Psoas muscle (tissue), 7 donors: ENCODE measurements at regions not wholly inside any gene's neighbourhood (a gene's known extent, or its start where the extent isn't known, plus 50 kb on each side); places are given as distances from the start of the nearest gene placed in this dataset.

Source experiments
- ATAC-seq, 4 donors: fragments of 200-7000 bp; cut with Tn5 transposase; one replicate each; pipeline ENCODE4 v1.9.1; 2020; ENCODE audit warnings: moderate library complexity in 3 of 4, mild to moderate bottlenecking in 2 of 4
- DNase-seq, 2 donors: peaks; one replicate each; pipeline ENCODE4 v3.0.0-alpha.2; 2020
- H3K27ac ChIP-seq: fragments of 200-600 bp; one replicate; pipeline ENCODE4 v1.8.0; 2022
- H3K27me3 ChIP-seq, 3 donors: fragments of 200-600 bp in 1 of 3; one replicate each; pipeline versions ENCODE4 v1.6.1 to v1.8.0; 2013 to 2022; ENCODE audit warnings: low read length in 2 of 3, mild to moderate bottlenecking in 2 of 3, moderate library complexity in 1 of 3; ENCODE audit not compliant: insufficient read depth in 3 of 3
- H3K36me3 ChIP-seq, 2 donors: fragments of 200-600 bp in 1 of 2; one replicate each; pipeline versions ENCODE4 v1.6.1 to v1.8.0; 2013 to 2022; ENCODE audit warnings: low read depth in 1 of 2, mild to moderate bottlenecking in 1 of 2, moderate library complexity in 1 of 2; ENCODE audit not compliant: insufficient read depth in 1 of 2
- H3K4me1 ChIP-seq: fragments of 200-600 bp; one replicate; pipeline ENCODE4 v1.8.0; 2022
- H3K4me3 ChIP-seq: fragments of 200-600 bp; one replicate; pipeline ENCODE4 v1.8.0; 2022; ENCODE audit warnings: mild to moderate bottlenecking
- H3K9me3 ChIP-seq: fragments of 200-600 bp; one replicate; pipeline ENCODE4 v1.8.0; 2022
- WGBS, 3 donors: extraction: QIAGEN DNeasy Blood & Tissue Kit; methylation state at CpG; one replicate each; pipeline versions ENCODE4 v1.1.6 to v1.1.7; 2013; 5-methylcytosine and 5-hydroxymethylcytosine counted together
- intact Hi-C, 2 donors: fragments of 100-400 bp; cut with DNase I; formaldehyde crosslinking; loops; one replicate each; pipeline versions ENCODE4 v1.11.0 to v1.14.2; 2022
- TF ChIP-seq, protein P1 (sequence below): fragments of 200-600 bp; IDR thresholded peaks from one replicate; pipeline ENCODE4 v1.8.0; 2022; ENCODE audit warnings: antibody characterized with exemption
- donor health status: healthy with polysubstance abuse.
- donor health status: DM: no; HTN: no; CAD: no; lungs with moderate emphysema.
- donor health status: Bipolar disorder and iron deficiency.
- donor health status: healthy.
- donor health status: DM: yes; HTN: yes; CAD: no.
- donor health status: DM: no; HTN: no; CAD: no.
- donor health status: DM: yes; HTN: yes; CAD: no.

DNA sequence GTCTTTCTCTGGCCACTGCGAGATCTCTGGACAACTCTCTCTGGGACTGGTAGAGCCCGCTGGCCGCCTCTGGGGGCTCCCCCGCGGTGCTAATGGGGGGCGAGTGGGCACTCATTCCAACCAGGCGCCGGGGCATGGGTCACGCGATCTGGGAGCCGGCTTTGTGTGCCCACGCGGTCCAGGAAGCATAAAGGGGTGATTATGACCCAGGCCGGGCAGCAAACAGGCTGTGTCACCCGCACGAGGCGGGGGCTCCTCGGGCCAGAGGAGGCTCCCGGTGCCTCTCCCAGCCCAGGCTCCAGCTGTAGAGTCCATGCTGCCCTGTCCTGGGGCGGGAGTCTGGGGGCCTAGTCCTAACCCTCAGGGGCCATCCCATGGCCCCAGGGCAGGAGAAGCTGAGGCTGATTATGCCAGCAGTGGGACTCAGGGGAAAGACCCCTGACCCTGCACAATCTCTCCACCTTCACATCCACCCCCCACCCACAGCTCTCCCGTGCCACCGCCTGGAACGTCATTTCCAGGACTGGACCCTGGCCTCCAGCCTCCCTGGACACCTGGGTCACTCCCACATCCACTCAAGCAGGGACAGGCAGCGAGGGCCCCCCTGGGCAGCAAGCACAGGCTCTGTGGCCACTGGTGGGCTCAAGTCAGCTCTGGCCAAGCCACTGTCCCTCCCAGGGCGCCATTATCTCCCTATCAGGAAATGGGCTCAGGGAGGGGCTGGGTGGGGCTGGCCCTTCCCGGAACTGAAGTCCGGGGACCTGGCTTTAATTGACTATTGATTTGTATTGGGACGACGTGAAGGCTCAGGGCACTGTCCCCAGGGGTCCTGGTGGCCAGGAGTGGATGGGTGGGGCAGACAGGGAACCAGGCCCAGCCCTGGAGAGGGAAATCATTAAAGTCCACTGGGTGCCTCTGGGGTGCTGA lies 50.0 kb downstream of the PTPRS start:
- intact Hi-C loops: no loop called here
- Histone ChIP-seq H3K27ac (no peak overlapping the region), H3K4me3 (peak overlapping the region; percentile 85), H3K4me1 (peaks cover 14% of the 10 kb centered on the region), H3K9me3 (no peaks in the 10 kb centered on the region), H3K36me3 (peaks cover 0 to 6% of the 10 kb centered on the region in 2 donors), H3K27me3 (no peaks in the 10 kb centered on the region)
- TF ChIP-seq, protein P1, sequence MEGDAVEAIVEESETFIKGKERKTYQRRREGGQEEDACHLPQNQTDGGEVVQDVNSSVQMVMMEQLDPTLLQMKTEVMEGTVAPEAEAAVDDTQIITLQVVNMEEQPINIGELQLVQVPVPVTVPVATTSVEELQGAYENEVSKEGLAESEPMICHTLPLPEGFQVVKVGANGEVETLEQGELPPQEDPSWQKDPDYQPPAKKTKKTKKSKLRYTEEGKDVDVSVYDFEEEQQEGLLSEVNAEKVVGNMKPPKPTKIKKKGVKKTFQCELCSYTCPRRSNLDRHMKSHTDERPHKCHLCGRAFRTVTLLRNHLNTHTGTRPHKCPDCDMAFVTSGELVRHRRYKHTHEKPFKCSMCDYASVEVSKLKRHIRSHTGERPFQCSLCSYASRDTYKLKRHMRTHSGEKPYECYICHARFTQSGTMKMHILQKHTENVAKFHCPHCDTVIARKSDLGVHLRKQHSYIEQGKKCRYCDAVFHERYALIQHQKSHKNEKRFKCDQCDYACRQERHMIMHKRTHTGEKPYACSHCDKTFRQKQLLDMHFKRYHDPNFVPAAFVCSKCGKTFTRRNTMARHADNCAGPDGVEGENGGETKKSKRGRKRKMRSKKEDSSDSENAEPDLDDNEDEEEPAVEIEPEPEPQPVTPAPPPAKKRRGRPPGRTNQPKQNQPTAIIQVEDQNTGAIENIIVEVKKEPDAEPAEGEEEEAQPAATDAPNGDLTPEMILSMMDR: no peak
- DNase-seq: no peak
- WGBS, 3 donors: 73 to 81% (median 80%) methylated on average over 29 of the region's 29 CpGs
- no peak for ATAC-seq

DNA sequence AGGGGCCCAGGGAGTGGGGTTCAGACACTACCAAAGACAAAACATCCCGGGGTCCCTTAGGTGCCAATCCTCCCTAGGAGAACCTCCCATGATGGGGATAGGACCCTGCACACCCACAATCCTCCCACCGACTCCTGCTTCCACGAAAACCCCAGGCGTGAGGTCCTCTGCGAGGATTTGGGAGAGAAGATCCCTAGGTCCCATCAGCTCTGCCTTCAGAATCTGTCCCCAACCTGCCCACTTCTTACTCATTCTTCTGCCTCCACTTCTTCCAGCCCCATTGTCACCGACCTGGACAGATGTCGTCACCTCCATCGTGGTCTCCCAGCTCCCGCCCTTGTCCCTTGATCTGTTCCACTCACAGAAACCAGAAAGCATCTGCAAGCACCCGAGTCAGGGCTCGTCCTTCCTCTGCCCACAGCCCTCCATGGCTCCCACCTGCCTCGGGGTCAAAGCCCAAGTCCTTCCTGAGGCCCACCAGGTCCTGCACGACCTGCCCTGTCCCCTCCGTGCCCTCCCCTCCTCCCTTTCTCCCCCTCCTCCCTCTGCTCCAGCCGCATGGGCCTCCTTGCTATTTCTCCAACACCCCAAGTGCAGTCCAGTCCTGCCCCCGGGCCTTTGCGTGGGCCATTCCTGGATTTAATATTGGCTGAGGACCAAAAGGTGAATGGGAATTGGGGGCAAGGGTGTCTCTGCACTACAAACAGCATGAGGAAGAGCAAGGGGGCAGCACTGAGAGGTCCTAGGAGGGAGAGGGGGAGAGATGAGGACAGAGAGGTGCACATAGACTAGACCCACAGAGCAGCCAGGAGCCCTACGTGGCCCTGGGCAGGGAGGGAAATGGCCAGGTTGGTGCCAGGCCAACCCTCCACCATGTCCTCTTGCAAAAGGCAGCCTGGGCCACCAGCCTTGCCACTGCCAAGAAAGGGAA lies 51.3 kb downstream of the PTPRS start:
- WGBS, 3 donors: 75 to 84% (median 78%) methylated on average over 18 of the region's 18 CpGs
- TF ChIP-seq, protein P1: no peak
- DNase-seq: no peak
- Histone ChIP-seq H3K27ac (no peak overlapping the region), H3K36me3 (peaks cover 0 to 19% of the 10 kb centered on the region in 2 donors), H3K4me3 (no peak overlapping the region), H3K4me1 (peaks cover 14% of the 10 kb centered on the region), H3K27me3 (no peaks in the 10 kb centered on the region), H3K9me3 (no peaks in the 10 kb centered on the region)
- intact Hi-C loops: no loop called here
- no peak for ATAC-seq

DNA sequence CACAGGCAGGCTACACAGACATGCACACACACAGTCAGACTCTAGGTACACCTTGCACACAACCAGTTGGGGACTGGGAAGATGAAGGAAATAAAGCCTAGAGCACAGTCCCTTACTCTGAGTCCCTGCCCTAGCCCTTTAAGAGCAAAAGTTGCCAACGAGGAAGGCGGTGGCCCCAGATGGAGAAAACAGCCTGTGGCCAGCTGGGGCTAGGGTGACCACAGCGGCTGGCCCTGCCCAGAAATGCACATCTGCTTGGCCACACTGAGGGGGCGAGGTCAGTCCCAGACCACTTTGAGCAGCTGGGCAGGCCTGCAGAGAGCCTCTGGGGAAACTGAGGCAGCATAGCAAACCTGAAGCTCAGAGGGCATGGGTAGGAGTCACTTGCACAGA lies 52.3 kb downstream of the PTPRS start:
- peaks cover 14% of the 10 kb centered on the region for H3K4me1 ChIP-seq
- WGBS, 3 donors: 22 to 43% (median 32%) methylated on average over 4 of the region's 4 CpGs

DNA sequence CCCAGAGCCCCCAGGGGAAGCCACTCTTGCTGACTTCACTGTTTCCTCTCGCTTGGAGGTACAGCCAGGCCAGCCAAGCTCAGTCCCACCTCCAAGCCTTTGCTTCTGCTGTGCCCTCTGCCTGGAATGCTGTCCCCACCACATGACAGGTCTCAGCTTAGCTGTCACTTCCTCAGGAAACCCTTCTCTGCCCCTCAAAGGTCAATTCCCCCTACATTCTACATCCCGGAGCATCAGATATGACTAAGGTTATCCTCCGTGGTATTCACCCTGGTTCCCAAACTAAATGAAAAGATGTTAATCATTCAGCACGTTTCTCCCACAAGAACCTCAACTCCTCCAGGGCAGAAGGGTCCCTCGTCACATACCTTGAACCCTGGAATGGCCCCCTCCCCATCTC lies 53.5 kb downstream of the PTPRS start:
- peaks cover 10% of the 10 kb centered on the region for H3K4me1 ChIP-seq
- WGBS, 3 donors: 77 to 80% (median 78%) methylated on average over 5 of the region's 5 CpGs
- DNase-seq (no peak), ATAC-seq (no peak)
- no peaks in the 10 kb centered on the region for H3K27me3 ChIP-seq
- H3K4me3 ChIP-seq: no peak overlapping the region
- H3K9me3 ChIP-seq: no peaks in the 10 kb centered on the region
- H3K36me3 ChIP-seq: peaks cover 0 to 19% of the 10 kb centered on the region in 2 donors
- TF ChIP-seq, protein P1: no peak
- intact Hi-C loops: no loop called here
- H3K27ac ChIP-seq: no peak overlapping the region

More for the DNA sequence above, 52.3 kb downstream of the PTPRS start:
- Histone ChIP-seq H3K9me3 (no peaks in the 10 kb centered on the region), H3K36me3 (peaks cover 0 to 19% of the 10 kb centered on the region in 2 donors), H3K27me3 (no peaks in the 10 kb centered on the region), H3K27ac (no peak overlapping the region), H3K4me3 (peak overlapping the region; percentile 22)
- ATAC-seq (peak; percentile 13 to 26 (median 19)), DNase-seq (peak in 1 of 2 donors; percentile 73)
- intact Hi-C loops: no loop called here
- TF ChIP-seq, protein P1: no peak
